GM12891 (cell line): ENCODE measurements at regions not wholly inside any gene's neighbourhood (a gene's known extent, or its start where the extent isn't known, plus 50 kb on each side); places are given as distances from the start of the nearest gene placed in this dataset.

Experiments
- DNase-seq: peaks from one replicate; pipeline ENCODE4 v3.0.0; 2011; ENCODE audit warnings: low spot score; ENCODE audit not compliant: insufficient read length
- FAIRE-seq: peaks from 2 replicates; lab custom pipeline; 2011; peaks lifted over from hg19 to GRCh38; lab: Jason Lieb, UNC
- PAX5 ChIP-seq: IDR thresholded peaks from 2 replicates; pipeline ENCODE4 v1.6.1; 2011; ENCODE audit warnings: low read length, moderate library complexity, mild to moderate bottlenecking; ENCODE audit not compliant: insufficient read depth, severe bottlenecking
- POLR2A ChIP-seq: IDR thresholded peaks from 2 replicates; pipeline ENCODE4 v1.6.1; 2011; ENCODE audit warnings: low read depth, low read length, control low read depth
- POLR2AphosphoS5 ChIP-seq: IDR thresholded peaks from 2 replicates; pipeline ENCODE4 v1.6.1; 2011; ENCODE audit warnings: low read depth, low read length, control low read depth
- POU2F2 ChIP-seq: IDR thresholded peaks from 2 replicates; pipeline ENCODE4 v1.6.1; 2011; ENCODE audit warnings: low read depth, mild to moderate bottlenecking, control low read depth, low read length, moderate library complexity
- SPI1 ChIP-seq: IDR thresholded peaks from 2 replicates; pipeline ENCODE4 v1.6.1; 2011; ENCODE audit warnings: low read depth, low read length, control low read depth
- TAF1 ChIP-seq: IDR thresholded peaks from 2 replicates; pipeline ENCODE4 v1.6.1; 2011; ENCODE audit warnings: low read depth, low read length, control low read depth

GRCh38 chr9:129474740-129475404 is 146.0 kb downstream of the C9orf50 start:
- no peak for FAIRE-seq
- TF ChIP-seq POU2F2 = no peak
- TF ChIP-seq TAF1 = no peak
- TF ChIP-seq PAX5 = no peak
- no peak for TF ChIP-seq POLR2AphosphoS5
- TF ChIP-seq SPI1 = no peak
- TF ChIP-seq POLR2A = no peak
- no peak for DNase-seq

GRCh38 chr9:129473523-129474244 is 147.2 kb downstream of the C9orf50 start:
- FAIRE-seq (no peak), DNase-seq (no peak)
- TF ChIP-seq TAF1 (no peak), PAX5 (no peak), SPI1 (no peak), POU2F2 (no peak), POLR2AphosphoS5 (no peak), POLR2A (no peak)

GRCh38 chr9:129472651-129473102 is 148.2 kb downstream of the C9orf50 start:
- DNase-seq (no peak), FAIRE-seq (no peak)
- TF ChIP-seq POLR2A (no peak), PAX5 (no peak), POLR2AphosphoS5 (no peak), SPI1 (no peak), TAF1 (no peak), POU2F2 (no peak)

- DNase-seq = no peak
- TF ChIP-seq POLR2A (no peak), POU2F2 (no peak), POLR2AphosphoS5 (no peak), PAX5 (no peak), TAF1 (no peak), SPI1 (no peak)
- no peak for FAIRE-seq
These were observed 149.5 kb downstream of the C9orf50 start for GRCh38 chr9:129471201-129472019.

GRCh38 chr9:129469988-129470316 is 150.9 kb downstream of the C9orf50 start:
- TF ChIP-seq SPI1 = no peak
- FAIRE-seq (no peak), DNase-seq (no peak)

- DNase-seq (no peak), FAIRE-seq (no peak)
- TF ChIP-seq TAF1 (no peak), SPI1 (no peak), POU2F2 (no peak), POLR2A (no peak), POLR2AphosphoS5 (no peak), PAX5 (no peak)
These were observed 151.5 kb downstream of the C9orf50 start for GRCh38 chr9:129469188-129469987.

- FAIRE-seq (no peak), DNase-seq (no peak)
- TF ChIP-seq TAF1 = no peak
- no peak for TF ChIP-seq POU2F2
- TF ChIP-seq PAX5 = no peak
- no peak for TF ChIP-seq POLR2A
- no peak for TF ChIP-seq SPI1
- TF ChIP-seq POLR2AphosphoS5 = no peak
These were observed 152.9 kb downstream of the C9orf50 start for GRCh38 chr9:129467739-129468666.

GRCh38 chr9:129467004-129467588 is 153.8 kb downstream of the C9orf50 start:
- TF ChIP-seq TAF1 (no peak), POU2F2 (no peak), SPI1 (no peak), POLR2AphosphoS5 (no peak), PAX5 (no peak), POLR2A (no peak)
- DNase-seq = no peak
- FAIRE-seq = no peak
